NT2/D1 (cell line): ENCODE measurements at regions not wholly inside any gene's neighbourhood (a gene's known extent, or its start where the extent isn't known, plus 50 kb on each side); places are given as distances from the start of the nearest gene placed in this dataset.

Experiments used
- SUZ12 ChIP-seq: IDR thresholded peaks from 2 replicates; pipeline ENCODE4 v1.6.1; 2011; ENCODE audit not compliant: insufficient read length, insufficient read depth; ENCODE audit errors: extremely low read depth
- YY1 ChIP-seq: IDR thresholded peaks from 2 replicates; pipeline ENCODE4 v1.6.1; 2011; ENCODE audit not compliant: insufficient read length, insufficient read depth
- ZNF274 ChIP-seq: IDR thresholded peaks from 2 replicates; pipeline ENCODE4 v1.6.1; 2011; ENCODE audit warnings: mild to moderate bottlenecking, low read depth, low read length

DNA sequence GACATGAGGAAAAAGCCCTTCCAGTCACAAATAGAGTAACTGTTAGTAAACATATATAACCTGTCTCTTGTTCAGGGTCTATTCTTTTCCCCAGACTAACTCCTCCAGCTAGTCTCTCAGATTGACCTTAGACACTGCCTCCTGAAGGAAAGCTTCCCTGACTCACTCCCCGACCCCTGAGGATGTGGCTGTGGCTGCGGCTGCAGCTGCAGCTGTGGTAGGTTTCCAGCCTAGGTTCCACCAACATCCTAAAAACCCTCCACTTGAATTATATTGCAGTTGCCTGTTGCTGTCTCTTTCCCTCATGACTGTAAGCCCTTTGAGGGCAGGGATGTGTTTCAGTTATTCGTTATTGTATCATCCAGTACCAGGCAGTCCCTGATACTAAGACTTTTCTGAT lies 132.9 kb upstream of the C1orf21 start:
- TF ChIP-seq YY1 (no peak), ZNF274 (no peak), SUZ12 (no peak)
